ENCODE measurements at regions not wholly inside any gene's neighbourhood (a gene's known extent, or its start where the extent isn't known, plus 50 kb on each side); places are given as distances from the start of the nearest gene placed in this dataset.

DNA sequence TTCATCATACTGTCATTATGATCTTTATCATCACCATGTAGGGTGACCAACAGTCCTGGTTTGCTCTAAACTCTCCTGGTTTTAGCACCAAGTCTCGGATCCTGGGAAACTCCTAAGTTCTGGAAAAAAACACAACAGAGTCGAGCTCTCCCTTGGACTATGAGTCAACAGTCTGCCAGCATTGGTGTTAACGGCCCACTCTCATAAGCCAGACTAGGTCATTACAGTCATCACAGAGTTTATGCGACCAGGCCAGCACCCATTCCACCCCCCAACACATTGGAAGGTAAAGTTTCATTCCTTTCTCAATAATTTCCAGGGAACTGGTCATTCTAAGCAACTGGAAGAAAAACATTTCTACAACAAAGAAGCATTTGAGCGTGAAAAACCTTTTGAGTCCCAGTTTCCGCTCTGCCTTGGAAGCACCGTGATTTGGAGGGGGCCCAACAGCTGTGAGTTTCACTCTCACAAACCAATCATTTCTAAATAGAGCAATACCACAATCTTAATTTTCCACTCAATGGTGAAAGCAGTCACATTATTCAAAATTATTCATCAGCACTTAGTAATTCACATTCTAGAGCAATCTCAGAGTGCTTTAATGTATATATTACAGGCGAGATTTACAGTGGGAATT, 445.0 kb downstream of the CDH26 start:
- Histone ChIP-seq H3K4me1 (no peaks in the 10 kb centered on the region), H3K27me3 (ENCODE audit: low read depth) (no peaks in the 10 kb centered on the region), H3K4me3 (no peak overlapping the region), H3K9me3 (no peaks in the 10 kb centered on the region), H3K36me3 (no peaks in the 10 kb centered on the region), H3K27ac (no peak overlapping the region)
- intact Hi-C loops (cut with DNase I): no loop called here
- TF ChIP-seq, protein P1, sequence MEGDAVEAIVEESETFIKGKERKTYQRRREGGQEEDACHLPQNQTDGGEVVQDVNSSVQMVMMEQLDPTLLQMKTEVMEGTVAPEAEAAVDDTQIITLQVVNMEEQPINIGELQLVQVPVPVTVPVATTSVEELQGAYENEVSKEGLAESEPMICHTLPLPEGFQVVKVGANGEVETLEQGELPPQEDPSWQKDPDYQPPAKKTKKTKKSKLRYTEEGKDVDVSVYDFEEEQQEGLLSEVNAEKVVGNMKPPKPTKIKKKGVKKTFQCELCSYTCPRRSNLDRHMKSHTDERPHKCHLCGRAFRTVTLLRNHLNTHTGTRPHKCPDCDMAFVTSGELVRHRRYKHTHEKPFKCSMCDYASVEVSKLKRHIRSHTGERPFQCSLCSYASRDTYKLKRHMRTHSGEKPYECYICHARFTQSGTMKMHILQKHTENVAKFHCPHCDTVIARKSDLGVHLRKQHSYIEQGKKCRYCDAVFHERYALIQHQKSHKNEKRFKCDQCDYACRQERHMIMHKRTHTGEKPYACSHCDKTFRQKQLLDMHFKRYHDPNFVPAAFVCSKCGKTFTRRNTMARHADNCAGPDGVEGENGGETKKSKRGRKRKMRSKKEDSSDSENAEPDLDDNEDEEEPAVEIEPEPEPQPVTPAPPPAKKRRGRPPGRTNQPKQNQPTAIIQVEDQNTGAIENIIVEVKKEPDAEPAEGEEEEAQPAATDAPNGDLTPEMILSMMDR (IDR thresholded peaks at IDR 0.05): no peak
- DNase-seq (no peak), ATAC-seq (peak in 1 of 2 donors; percentile 28)

DNA sequence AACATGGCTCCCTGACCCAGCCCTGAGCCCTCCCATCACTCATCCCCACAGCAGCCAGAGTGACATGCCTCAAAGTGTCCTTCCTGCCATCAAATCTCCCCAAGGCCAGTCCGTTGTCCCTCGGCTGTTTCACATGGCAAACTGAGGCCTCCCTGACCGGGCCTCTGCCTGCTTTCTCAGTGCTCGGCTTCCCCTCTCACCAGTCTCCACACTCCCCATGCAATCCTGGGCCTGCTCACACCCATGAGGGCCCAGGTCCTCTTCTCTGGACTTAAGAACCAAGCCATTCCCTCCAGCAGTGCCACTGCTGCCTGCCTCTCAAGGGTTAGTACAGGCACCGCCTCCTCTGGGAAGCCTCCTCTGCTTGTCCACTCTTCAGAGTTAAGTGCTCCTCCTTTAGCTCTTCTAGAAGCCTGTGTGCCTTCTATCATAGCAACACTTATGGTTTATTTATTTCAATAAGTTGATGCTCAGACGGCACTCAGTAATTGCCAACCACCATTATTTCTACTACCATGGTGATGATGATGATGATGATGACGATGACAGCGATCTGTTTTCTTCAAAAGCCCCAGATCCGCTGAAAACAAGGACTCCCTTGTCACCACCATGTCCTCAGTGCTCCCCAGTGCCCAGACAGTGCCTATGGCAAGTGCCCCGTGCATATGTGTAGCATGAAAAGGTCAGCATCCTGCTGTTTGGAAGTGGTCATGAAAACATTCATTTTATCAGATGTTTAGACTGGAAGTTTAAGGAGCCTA, 449.0 kb downstream of the CDH26 start:
- Histone ChIP-seq H3K27ac (no peak overlapping the region), H3K9me3 (no peaks in the 10 kb centered on the region), H3K4me1 (no peaks in the 10 kb centered on the region), H3K27me3 (ENCODE audit: low read depth) (no peaks in the 10 kb centered on the region), H3K4me3 (no peak overlapping the region), H3K36me3 (no peaks in the 10 kb centered on the region)
- no peak for ATAC-seq
- intact Hi-C loops (cut with DNase I): no loop called here
- DNase-seq: no peak
- TF ChIP-seq, protein P1 (IDR thresholded peaks at IDR 0.05): no peak

DNA sequence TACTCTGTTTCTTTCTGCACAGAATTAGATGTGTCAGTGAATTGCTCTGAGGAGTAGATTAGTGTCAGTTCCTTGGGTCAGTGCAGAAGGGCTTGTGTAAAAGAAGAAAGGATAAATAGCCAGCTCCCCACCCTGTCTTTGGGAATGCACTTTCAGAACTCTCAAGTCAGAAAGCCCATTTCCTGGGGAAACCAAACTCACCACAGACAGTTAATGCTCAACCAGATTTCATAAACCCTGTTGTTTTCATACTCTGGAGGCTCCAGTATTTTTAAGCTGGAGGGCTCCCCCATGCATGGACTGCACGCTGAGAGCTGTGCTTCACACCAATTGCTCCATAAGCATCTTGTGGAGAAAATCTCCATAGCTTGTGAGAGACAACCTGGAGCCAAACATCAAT, 449.7 kb downstream of the CDH26 start:
- DNase-seq: no peak
- TF ChIP-seq, protein P1 (IDR thresholded peaks at IDR 0.05): no peak
- ATAC-seq: no peak
- Histone ChIP-seq H3K27me3 (ENCODE audit: low read depth) (no peaks in the 10 kb centered on the region), H3K36me3 (no peaks in the 10 kb centered on the region), H3K4me1 (no peaks in the 10 kb centered on the region), H3K9me3 (no peaks in the 10 kb centered on the region), H3K4me3 (no peak overlapping the region), H3K27ac (no peak overlapping the region)
- intact Hi-C loops (cut with DNase I): no loop called here

DNA sequence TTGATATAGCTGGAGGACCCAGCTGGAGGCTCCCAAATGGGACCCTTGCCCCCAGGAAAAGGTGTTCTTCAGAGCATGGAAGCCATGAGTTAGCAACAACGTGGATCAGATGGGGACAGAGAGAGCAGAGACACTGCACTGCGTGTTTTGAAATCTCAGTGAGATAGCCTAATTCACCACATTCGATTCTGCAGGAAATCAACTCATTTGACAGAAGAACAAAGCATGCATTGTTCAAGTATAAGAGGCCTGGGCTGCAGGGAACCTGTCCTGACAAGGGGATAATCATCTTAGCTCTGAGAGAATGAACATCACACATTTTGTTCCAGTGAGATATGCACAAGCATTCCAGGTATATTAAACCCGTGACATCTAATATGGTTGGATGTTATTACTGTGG, 450.2 kb downstream of the CDH26 start:
- TF ChIP-seq, protein P1 (IDR thresholded peaks at IDR 0.05): no peak
- ATAC-seq: no peak
- Histone ChIP-seq H3K4me1 (no peaks in the 10 kb centered on the region), H3K36me3 (no peaks in the 10 kb centered on the region), H3K9me3 (no peaks in the 10 kb centered on the region), H3K27me3 (ENCODE audit: low read depth) (no peaks in the 10 kb centered on the region), H3K27ac (no peak overlapping the region), H3K4me3 (no peak overlapping the region)
- intact Hi-C loops (cut with DNase I): no loop called here
- DNase-seq: no peak

DNA sequence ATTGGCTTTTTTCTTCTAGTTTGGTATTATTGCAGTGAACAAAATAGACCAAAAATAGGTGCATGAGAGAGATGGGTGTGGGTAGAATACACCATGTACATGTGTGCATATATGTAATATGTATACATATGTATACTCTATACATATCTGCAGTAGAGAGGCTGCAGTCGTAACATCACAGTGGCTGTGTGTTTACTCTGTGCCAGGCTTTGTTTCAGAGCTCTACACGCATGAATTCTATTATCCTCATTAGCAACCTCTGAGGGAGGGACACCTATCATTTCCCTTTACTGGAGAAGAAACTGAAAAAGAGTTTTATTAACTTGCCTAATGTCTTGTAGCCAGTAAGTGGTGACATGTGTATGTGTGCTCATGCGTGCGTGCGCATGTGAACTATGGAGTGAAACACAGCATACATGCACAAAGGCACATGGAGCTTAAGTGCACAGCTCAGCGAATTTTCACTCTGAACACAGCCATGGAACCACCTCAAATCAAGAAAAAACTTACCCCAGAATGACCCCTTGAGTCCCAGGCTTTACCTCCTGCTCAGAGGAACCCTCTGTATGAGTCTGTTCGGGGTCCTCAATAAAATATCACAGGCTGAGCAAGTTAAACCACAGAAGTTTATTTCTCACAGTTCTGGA, 452.5 kb downstream of the CDH26 start:
- no peak for ATAC-seq
- intact Hi-C loops (cut with DNase I): no loop called here
- no peaks in the 10 kb centered on the region for H3K9me3 ChIP-seq
- H3K4me3 ChIP-seq: no peak overlapping the region
- no peaks in the 10 kb centered on the region for H3K27me3 ChIP-seq (ENCODE audit: low read depth)
- no peaks in the 10 kb centered on the region for H3K36me3 ChIP-seq
- TF ChIP-seq, protein P1 (IDR thresholded peaks at IDR 0.05): no peak
- H3K27ac ChIP-seq: no peak overlapping the region
- DNase-seq: no peak
- H3K4me1 ChIP-seq: no peaks in the 10 kb centered on the region
